ENCODE measurements at regions not wholly inside any gene's neighbourhood (a gene's known extent, or its start where the extent isn't known, plus 50 kb on each side); places are given as distances from the start of the nearest gene placed in this dataset.

DNA sequence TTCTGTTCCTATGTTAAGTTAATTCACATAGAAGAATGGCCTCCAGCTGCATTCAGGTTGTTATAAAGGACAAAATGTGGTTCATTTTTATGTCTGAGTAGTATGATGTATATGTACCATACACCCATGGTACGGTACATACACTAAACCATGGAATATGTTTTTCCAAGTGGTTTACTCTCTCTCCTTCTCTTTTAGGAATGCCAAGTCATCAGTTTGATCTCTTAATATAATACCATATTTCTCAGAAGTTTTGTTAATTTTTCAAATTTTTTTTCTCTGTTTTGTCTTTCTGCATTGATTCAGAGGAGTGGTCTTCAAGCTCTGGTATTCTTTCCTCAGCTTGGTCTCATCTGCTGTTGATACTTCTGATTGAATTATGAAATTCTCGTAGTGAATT is 230.9 kb downstream of the DSEL start:
- Histone ChIP-seq H3K36me3 (ENCODE audit: insufficient read depth) (no peaks in the 10 kb centered on the region), H2AFZ (ENCODE audit: low read depth) (no peak overlapping the region), H3K9ac (no peak overlapping the region), H3K4me3 (IDR thresholded peaks at IDR 0.05; ENCODE audit: insufficient read depth, low read depth, low read length) (no peak overlapping the region), H3K79me2 (ENCODE audit: insufficient read depth, low read depth) (no peaks in the 10 kb centered on the region), H3K4me1 (ENCODE audit: low read depth, poor library complexity, severe bottlenecking) (no peaks in the 10 kb centered on the region), H4K20me1 (ENCODE audit: insufficient read depth) (no peaks in the 10 kb centered on the region), H3K27me3 (ENCODE audit: insufficient read depth, low read depth) (no peaks in the 10 kb centered on the region), H3K4me2 (no peak overlapping the region), H3K27ac (no peak overlapping the region)
- TF ChIP-seq, protein P1, sequence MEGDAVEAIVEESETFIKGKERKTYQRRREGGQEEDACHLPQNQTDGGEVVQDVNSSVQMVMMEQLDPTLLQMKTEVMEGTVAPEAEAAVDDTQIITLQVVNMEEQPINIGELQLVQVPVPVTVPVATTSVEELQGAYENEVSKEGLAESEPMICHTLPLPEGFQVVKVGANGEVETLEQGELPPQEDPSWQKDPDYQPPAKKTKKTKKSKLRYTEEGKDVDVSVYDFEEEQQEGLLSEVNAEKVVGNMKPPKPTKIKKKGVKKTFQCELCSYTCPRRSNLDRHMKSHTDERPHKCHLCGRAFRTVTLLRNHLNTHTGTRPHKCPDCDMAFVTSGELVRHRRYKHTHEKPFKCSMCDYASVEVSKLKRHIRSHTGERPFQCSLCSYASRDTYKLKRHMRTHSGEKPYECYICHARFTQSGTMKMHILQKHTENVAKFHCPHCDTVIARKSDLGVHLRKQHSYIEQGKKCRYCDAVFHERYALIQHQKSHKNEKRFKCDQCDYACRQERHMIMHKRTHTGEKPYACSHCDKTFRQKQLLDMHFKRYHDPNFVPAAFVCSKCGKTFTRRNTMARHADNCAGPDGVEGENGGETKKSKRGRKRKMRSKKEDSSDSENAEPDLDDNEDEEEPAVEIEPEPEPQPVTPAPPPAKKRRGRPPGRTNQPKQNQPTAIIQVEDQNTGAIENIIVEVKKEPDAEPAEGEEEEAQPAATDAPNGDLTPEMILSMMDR (conservative IDR thresholded peaks at IDR 0.05; ENCODE audit: low read depth, low read length), result no peak

DNA sequence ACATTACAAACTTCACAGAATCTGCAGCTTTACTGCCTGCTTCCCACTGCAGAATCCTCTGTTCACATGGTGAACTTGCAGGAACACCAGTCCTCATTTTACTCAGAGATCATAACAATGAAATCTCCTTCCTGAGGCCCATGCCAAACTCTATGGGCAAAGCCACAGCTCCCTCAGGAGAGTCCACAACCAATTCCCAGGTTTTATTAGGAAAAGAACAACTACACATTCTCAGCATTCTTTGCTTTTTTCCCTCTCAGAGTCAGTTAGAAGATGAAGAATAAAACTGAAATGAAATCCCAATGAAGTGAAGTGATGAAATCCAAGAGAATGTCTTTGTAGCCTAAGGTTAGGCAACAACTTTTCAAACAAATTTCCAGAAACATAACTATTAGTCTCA is 233.7 kb downstream of the DSEL start:
- Histone ChIP-seq H3K4me2 (no peak overlapping the region), H3K79me2 (ENCODE audit: insufficient read depth, low read depth) (no peaks in the 10 kb centered on the region), H3K36me3 (ENCODE audit: insufficient read depth) (no peaks in the 10 kb centered on the region), H3K27ac (no peak overlapping the region), H3K4me1 (ENCODE audit: low read depth, poor library complexity, severe bottlenecking) (no peaks in the 10 kb centered on the region), H2AFZ (ENCODE audit: low read depth) (no peak overlapping the region), H3K27me3 (ENCODE audit: insufficient read depth, low read depth) (no peaks in the 10 kb centered on the region), H3K9ac (no peak overlapping the region), H3K4me3 (IDR thresholded peaks at IDR 0.05; ENCODE audit: insufficient read depth, low read depth, low read length) (no peak overlapping the region), H4K20me1 (ENCODE audit: insufficient read depth) (no peaks in the 10 kb centered on the region)
- TF ChIP-seq, protein P1 (conservative IDR thresholded peaks at IDR 0.05; ENCODE audit: low read depth, low read length), result no peak

GRCh38 chr18:67281746-67282145 is 234.8 kb downstream of the DSEL start:
- Histone ChIP-seq H3K4me1 (ENCODE audit: low read depth, poor library complexity, severe bottlenecking) (no peaks in the 10 kb centered on the region), H4K20me1 (ENCODE audit: insufficient read depth) (no peaks in the 10 kb centered on the region), H3K79me2 (ENCODE audit: insufficient read depth, low read depth) (no peaks in the 10 kb centered on the region), H2AFZ (ENCODE audit: low read depth) (no peak overlapping the region), H3K4me2 (no peak overlapping the region), H3K27ac (no peak overlapping the region), H3K36me3 (ENCODE audit: insufficient read depth) (no peaks in the 10 kb centered on the region), H3K9ac (no peak overlapping the region), H3K27me3 (ENCODE audit: insufficient read depth, low read depth) (no peaks in the 10 kb centered on the region), H3K4me3 (IDR thresholded peaks at IDR 0.05; ENCODE audit: insufficient read depth, low read depth, low read length) (no peak overlapping the region)
- TF ChIP-seq, protein P1 (conservative IDR thresholded peaks at IDR 0.05; ENCODE audit: low read depth, low read length), result no peak

DNA sequence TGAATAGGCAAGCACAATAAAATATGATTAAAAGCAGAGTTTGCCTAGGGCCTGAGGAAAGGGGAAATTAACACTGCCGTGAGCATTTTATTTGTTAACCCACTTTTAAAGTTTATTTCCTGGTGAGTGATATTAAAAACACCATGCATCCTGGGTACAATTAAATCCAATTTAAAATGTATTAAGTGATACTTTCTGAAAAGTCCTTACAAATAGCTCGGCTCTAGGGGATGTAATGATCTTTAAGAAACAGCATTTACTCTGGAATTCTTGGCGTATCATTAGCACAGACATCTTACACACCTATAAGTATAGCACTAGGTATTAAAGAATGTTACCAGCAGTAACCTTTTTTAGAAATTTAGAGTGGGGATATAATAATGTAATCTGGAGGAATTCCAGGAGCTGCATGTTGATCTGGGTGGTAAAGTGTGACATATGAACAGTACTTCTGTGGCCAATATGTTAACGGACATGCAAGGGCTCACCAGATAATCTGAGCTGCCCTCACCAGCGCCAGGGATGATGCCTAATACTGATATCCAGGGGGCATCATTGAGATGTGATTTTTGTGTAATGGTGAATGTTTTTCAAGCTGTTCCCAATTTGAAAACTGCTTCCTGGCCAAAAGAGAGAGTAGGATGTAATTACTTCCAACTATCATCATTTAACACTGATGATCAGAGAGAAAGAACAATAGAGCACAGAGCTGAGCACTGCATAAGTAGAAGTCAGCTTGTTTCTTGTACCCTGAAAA is 235.9 kb downstream of the DSEL start:
- Histone ChIP-seq H2AFZ (ENCODE audit: low read depth) (no peak overlapping the region), H3K36me3 (ENCODE audit: insufficient read depth) (no peaks in the 10 kb centered on the region), H3K4me1 (ENCODE audit: low read depth, poor library complexity, severe bottlenecking) (no peaks in the 10 kb centered on the region), H3K27me3 (ENCODE audit: insufficient read depth, low read depth) (no peaks in the 10 kb centered on the region), H3K4me3 (IDR thresholded peaks at IDR 0.05; ENCODE audit: insufficient read depth, low read depth, low read length) (no peak overlapping the region), H3K4me2 (no peak overlapping the region), H3K27ac (no peak overlapping the region), H3K9ac (no peak overlapping the region), H3K79me2 (ENCODE audit: insufficient read depth, low read depth) (no peaks in the 10 kb centered on the region), H4K20me1 (ENCODE audit: insufficient read depth) (no peaks in the 10 kb centered on the region)
- TF ChIP-seq, protein P1 (conservative IDR thresholded peaks at IDR 0.05; ENCODE audit: low read depth, low read length), result no peak
